DND-41 (cell line): ENCODE measurements at regions not wholly inside any gene's neighbourhood (a gene's known extent, or its start where the extent isn't known, plus 50 kb on each side); places are given as distances from the start of the nearest gene placed in this dataset.

Experiments
- ATAC-seq: fragments of 200-7000 bp; cut with Tn5 transposase; 3 replicates; pipeline ENCODE4 v1.9.1; 2021; ENCODE audit warnings: low read depth; ENCODE audit not compliant: insufficient read depth
- DNase-seq: peaks from one replicate; pipeline ENCODE4 v3.0.0-alpha.2; 2020
- H2AFZ ChIP-seq: 2 replicates; pipeline ENCODE4 v1.6.0; 2012; ENCODE audit warnings: low read depth, low read length
- H3K27ac ChIP-seq: 2 replicates; pipeline ENCODE4 v1.5.1; 2012; ENCODE audit warnings: low read length, inconsistent platforms
- H3K27me3 ChIP-seq: fragments of 200-600 bp; sonication (generic); 2 replicates; pipeline ENCODE4 v1.6.0; 2012; ENCODE audit warnings: low read length, mild to moderate bottlenecking, inconsistent platforms; ENCODE audit not compliant: insufficient read depth, poor library complexity
- H3K36me3 ChIP-seq: 2 replicates; pipeline ENCODE4 v1.5.1; 2012; ENCODE audit warnings: low read length, inconsistent platforms; ENCODE audit not compliant: insufficient read depth
- H3K4me1 ChIP-seq: 2 replicates; pipeline ENCODE4 v1.5.1; 2012; ENCODE audit warnings: mild to moderate bottlenecking, low read length; ENCODE audit not compliant: insufficient read depth
- H3K4me2 ChIP-seq: 2 replicates; pipeline ENCODE4 v1.6.0; 2012; ENCODE audit warnings: mild to moderate bottlenecking, moderate library complexity, low read length, inconsistent platforms; ENCODE audit not compliant: insufficient read depth
- H3K4me3 ChIP-seq, 2 experiments: fragments of 200-600 bp in 1 of 2; shearing (Covaris generic) in 1 of 2; 2 replicates each; pipeline ENCODE4 v1.5.1; 2012 to 2016; ENCODE audit warnings: inconsistent platforms in 2 of 2, low read length in 2 of 2, mild to moderate bottlenecking in 2 of 2, low read depth in 1 of 2, moderate library complexity in 1 of 2
- H3K79me2 ChIP-seq: 2 replicates; pipeline ENCODE4 v1.6.0; 2012; ENCODE audit warnings: low read length, inconsistent platforms; ENCODE audit not compliant: insufficient read depth
- H3K9ac ChIP-seq: 2 replicates; pipeline ENCODE4 v1.6.0; 2012; ENCODE audit warnings: low read depth, mild to moderate bottlenecking, inconsistent platforms, low read length, moderate library complexity
- H3K9me3 ChIP-seq: 2 replicates; pipeline ENCODE4 v1.5.1; 2012; ENCODE audit warnings: low read length, moderate library complexity, mild to moderate bottlenecking, inconsistent platforms; ENCODE audit not compliant: insufficient read depth, severe bottlenecking
- H4K20me1 ChIP-seq: 2 replicates; pipeline ENCODE4 v1.6.0; 2012; ENCODE audit warnings: low read length; ENCODE audit not compliant: insufficient read depth
- EZH2 ChIP-seq: IDR thresholded peaks from 3 replicates; pipeline ENCODE4 v1.6.1; 2012; ENCODE audit warnings: borderline replicate concordance, low read depth, mild to moderate bottlenecking, moderate library complexity, low read length, inconsistent platforms; ENCODE audit not compliant: severe bottlenecking
- TF ChIP-seq, protein P1 (sequence below): IDR thresholded peaks from 2 replicates; pipeline ENCODE4 v1.5.1; 2012; ENCODE audit warnings: borderline replicate concordance, low read length, moderate library complexity, mild to moderate bottlenecking; ENCODE audit not compliant: poor library complexity, severe bottlenecking; ENCODE audit errors: extremely low read depth

DNA sequence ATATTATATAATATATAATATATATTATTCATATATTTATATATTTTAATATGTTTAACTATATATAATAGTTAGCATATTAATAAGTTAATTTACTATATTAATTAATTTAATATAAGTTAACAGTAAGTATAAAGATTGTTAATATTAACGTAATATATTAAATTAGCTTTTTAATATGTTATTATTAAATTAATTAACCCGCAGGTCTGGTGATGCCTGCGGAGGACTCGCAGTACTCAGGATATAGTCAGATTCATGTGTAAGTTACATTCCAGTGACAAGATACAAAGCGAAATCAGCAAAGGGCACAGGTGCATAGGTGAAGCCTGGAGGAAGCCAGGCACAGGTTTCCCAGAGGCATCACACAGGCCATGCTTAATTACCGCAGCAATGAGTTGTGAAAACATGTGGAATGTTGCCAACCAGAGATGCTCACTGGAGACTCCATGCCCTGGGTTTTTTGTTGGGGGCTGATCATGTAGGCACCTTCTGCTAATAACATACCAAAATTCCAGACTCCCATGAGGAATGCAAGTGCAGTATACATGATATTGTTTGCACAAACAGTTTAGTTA, 130.4 kb upstream of the MPHOSPH6 start:
- no peak overlapping the region for H3K4me2 ChIP-seq

DNA sequence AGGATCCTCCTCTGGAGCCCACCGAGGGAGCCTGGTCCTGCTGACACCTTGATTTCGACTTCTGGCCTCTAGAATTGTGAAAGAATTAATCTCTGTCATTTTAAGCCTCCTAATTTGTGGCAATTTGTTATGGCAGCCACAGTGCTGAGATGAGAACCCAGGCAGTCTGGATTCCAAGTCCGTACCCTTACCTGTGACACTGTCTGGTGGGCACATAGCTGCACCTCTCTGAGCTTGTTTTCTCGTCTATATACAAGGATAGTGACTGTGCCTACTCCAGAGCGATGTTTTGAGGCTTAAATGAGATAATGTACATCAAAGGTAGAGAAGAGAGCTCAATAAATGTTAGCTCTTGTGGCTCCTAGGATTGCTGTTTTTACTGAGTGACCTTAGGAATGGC, 128.4 kb upstream of the MPHOSPH6 start:
- H3K9ac ChIP-seq, result no peak overlapping the region
- H3K27ac ChIP-seq, result no peak overlapping the region
- no peak overlapping the region for H2AFZ ChIP-seq
- no peaks in the 10 kb centered on the region for H3K9me3 ChIP-seq
- H3K4me3 ChIP-seq, result no peak overlapping the region
- H3K36me3 ChIP-seq, result no peaks in the 10 kb centered on the region
- no peaks in the 10 kb centered on the region for H3K4me1 ChIP-seq
- H3K27me3 ChIP-seq, result peaks cover 6% of the 10 kb centered on the region
- ATAC-seq (no peak), DNase-seq (no peak)
- no peaks in the 10 kb centered on the region for H4K20me1 ChIP-seq
- TF ChIP-seq, protein P1, sequence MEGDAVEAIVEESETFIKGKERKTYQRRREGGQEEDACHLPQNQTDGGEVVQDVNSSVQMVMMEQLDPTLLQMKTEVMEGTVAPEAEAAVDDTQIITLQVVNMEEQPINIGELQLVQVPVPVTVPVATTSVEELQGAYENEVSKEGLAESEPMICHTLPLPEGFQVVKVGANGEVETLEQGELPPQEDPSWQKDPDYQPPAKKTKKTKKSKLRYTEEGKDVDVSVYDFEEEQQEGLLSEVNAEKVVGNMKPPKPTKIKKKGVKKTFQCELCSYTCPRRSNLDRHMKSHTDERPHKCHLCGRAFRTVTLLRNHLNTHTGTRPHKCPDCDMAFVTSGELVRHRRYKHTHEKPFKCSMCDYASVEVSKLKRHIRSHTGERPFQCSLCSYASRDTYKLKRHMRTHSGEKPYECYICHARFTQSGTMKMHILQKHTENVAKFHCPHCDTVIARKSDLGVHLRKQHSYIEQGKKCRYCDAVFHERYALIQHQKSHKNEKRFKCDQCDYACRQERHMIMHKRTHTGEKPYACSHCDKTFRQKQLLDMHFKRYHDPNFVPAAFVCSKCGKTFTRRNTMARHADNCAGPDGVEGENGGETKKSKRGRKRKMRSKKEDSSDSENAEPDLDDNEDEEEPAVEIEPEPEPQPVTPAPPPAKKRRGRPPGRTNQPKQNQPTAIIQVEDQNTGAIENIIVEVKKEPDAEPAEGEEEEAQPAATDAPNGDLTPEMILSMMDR, result no peak
- TF ChIP-seq EZH2, result no peak
- no peaks in the 10 kb centered on the region for H3K79me2 ChIP-seq
- H3K4me2 ChIP-seq, result no peak overlapping the region

More for the DNA sequence above, 130.4 kb upstream of the MPHOSPH6 start:
- DNase-seq (no peak), ATAC-seq (no peak)
- TF ChIP-seq, protein P1, result no peak
- TF ChIP-seq EZH2, result no peak
- H3K4me3 ChIP-seq, result no peak overlapping the region
- H3K9me3 ChIP-seq, result no peaks in the 10 kb centered on the region
- H4K20me1 ChIP-seq, result no peaks in the 10 kb centered on the region
- H3K9ac ChIP-seq, result no peak overlapping the region
- no peak overlapping the region for H2AFZ ChIP-seq
- no peak overlapping the region for H3K27ac ChIP-seq
- no peaks in the 10 kb centered on the region for H3K36me3 ChIP-seq
- H3K4me1 ChIP-seq, result no peaks in the 10 kb centered on the region
- H3K27me3 ChIP-seq, result peaks cover 6% of the 10 kb centered on the region
- no peaks in the 10 kb centered on the region for H3K79me2 ChIP-seq

DNA sequence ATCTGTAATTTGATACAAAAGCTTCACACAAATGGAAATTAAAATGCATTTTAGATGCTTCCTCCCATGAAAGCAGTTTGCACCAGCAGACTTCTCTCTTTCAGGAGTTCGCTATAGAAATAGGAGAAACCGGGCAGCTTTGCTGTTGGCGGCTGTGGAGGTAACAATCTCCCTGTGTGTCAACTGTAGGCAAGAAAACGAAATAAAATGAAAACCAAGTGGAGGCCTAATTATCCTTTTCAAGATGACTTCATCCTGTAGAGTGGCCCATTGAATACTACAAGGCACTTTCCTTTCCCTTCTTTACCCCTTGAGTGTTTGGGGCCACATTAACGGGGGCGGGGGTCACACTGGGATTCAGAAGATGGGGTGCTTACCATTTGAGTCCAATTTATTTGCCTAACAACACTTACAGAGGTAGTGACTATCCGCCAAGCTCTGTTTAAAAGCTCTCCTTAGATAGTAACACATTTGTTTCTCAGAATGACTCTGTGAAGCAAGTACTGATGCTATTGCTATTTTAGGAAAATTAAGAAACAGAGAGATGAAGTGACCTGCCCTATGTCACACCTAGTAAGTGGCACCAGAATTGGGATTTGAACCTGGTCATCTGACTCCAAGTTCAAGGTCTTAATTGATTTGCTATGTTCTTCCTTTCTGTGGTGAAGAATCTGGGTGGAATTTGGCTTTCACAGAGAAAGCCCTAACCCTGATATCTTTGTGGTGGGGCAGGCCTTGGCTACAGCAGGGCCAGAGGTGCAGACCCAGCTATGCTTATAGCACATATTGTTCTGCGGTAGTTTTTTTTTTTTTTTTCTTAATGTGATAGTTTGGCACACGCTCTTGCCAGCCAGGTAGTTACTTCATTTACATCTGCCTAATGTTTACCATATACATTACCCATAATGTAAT, 125.5 kb upstream of the MPHOSPH6 start:
- Histone ChIP-seq H3K4me2 (no peak overlapping the region), H3K79me2 (no peaks in the 10 kb centered on the region), H3K36me3 (no peaks in the 10 kb centered on the region), H3K27ac (no peak overlapping the region), H4K20me1 (no peaks in the 10 kb centered on the region), H3K9ac (no peak overlapping the region), H3K9me3 (no peaks in the 10 kb centered on the region), H2AFZ (no peak overlapping the region), H3K4me1 (no peaks in the 10 kb centered on the region), H3K27me3 (peaks cover 11% of the 10 kb centered on the region), H3K4me3 (no peak overlapping the region)
- no peak for ATAC-seq
- no peak for DNase-seq
- TF ChIP-seq, protein P1, result no peak
- no peak for TF ChIP-seq EZH2
